GM12891 (cell line): ENCODE measurements at regions not wholly inside any gene's neighbourhood (a gene's known extent, or its start where the extent isn't known, plus 50 kb on each side); places are given as distances from the start of the nearest gene placed in this dataset.
"Not testable (repeated sequence)": the region's sequence is repeated elsewhere in the genome, so short reads cannot be mapped to it uniquely, and the experiment has no call there.

ENCODE experiments used
- DNase-seq: peaks from one replicate; pipeline ENCODE4 v3.0.0; 2011; ENCODE audit warnings: low spot score; ENCODE audit not compliant: insufficient read length
- FAIRE-seq: peaks from 2 replicates; lab custom pipeline; 2011; peaks lifted over from hg19 to GRCh38; lab: Jason Lieb, UNC
- PAX5 ChIP-seq: IDR thresholded peaks from 2 replicates; pipeline ENCODE4 v1.6.1; 2011; ENCODE audit warnings: low read length, moderate library complexity, mild to moderate bottlenecking; ENCODE audit not compliant: insufficient read depth, severe bottlenecking
- POLR2A ChIP-seq: IDR thresholded peaks from 2 replicates; pipeline ENCODE4 v1.6.1; 2011; ENCODE audit warnings: low read depth, low read length, control low read depth
- POLR2AphosphoS5 ChIP-seq: IDR thresholded peaks from 2 replicates; pipeline ENCODE4 v1.6.1; 2011; ENCODE audit warnings: low read depth, low read length, control low read depth
- POU2F2 ChIP-seq: IDR thresholded peaks from 2 replicates; pipeline ENCODE4 v1.6.1; 2011; ENCODE audit warnings: low read depth, mild to moderate bottlenecking, control low read depth, low read length, moderate library complexity
- SPI1 ChIP-seq: IDR thresholded peaks from 2 replicates; pipeline ENCODE4 v1.6.1; 2011; ENCODE audit warnings: low read depth, low read length, control low read depth
- TAF1 ChIP-seq: IDR thresholded peaks from 2 replicates; pipeline ENCODE4 v1.6.1; 2011; ENCODE audit warnings: low read depth, low read length, control low read depth

GRCh38 chr2:76197842-76198448 lies 487.2 kb upstream of the GCFC2 start:
- DNase-seq (no peak), FAIRE-seq (no peak)
- TF ChIP-seq POLR2A: no peak
- no peak for TF ChIP-seq POLR2AphosphoS5
- no peak for TF ChIP-seq SPI1

- TF ChIP-seq POLR2A: no peak
- no peak for TF ChIP-seq POU2F2
- no peak for TF ChIP-seq SPI1
- TF ChIP-seq POLR2AphosphoS5: no peak
- TF ChIP-seq PAX5: no peak
- no peak for TF ChIP-seq TAF1
- FAIRE-seq: no peak
- no peak for DNase-seq
Measured at GRCh38 chr2:76197428-76197827, 486.7 kb upstream of the GCFC2 start.

GRCh38 chr2:76194031-76194775 lies 483.5 kb upstream of the GCFC2 start:
- no peak for DNase-seq
- FAIRE-seq: no peak
- no peak for TF ChIP-seq POLR2AphosphoS5
- TF ChIP-seq SPI1: no peak
- no peak for TF ChIP-seq POU2F2
- TF ChIP-seq POLR2A: no peak
- no peak for TF ChIP-seq TAF1
- TF ChIP-seq PAX5: no peak

GRCh38 chr2:76193089-76193488 lies 482.4 kb upstream of the GCFC2 start:
- no peak for FAIRE-seq
- TF ChIP-seq PAX5 (no peak), TAF1 (no peak), SPI1 (no peak), POU2F2 (no peak), POLR2AphosphoS5 (no peak), POLR2A (no peak)

GRCh38 chr2:76188334-76189008 lies 477.8 kb upstream of the GCFC2 start:
- no peak for FAIRE-seq

More at GRCh38 chr2:76193089-76193488, 482.4 kb upstream of the GCFC2 start:
- DNase-seq: no peak

GRCh38 chr2:76187415-76187814 lies 476.7 kb upstream of the GCFC2 start:
- no peak for DNase-seq
- TF ChIP-seq SPI1 (no peak), POLR2A (no peak), TAF1 (no peak), POU2F2 (no peak), POLR2AphosphoS5 (no peak), PAX5 (no peak)
- FAIRE-seq: no peak

More at GRCh38 chr2:76188334-76189008, 477.8 kb upstream of the GCFC2 start:
- DNase-seq: no peak
- TF ChIP-seq TAF1 (no peak), PAX5 (no peak), POLR2A (no peak), POU2F2 (no peak), POLR2AphosphoS5 (no peak), SPI1 (no peak)

- no peak for DNase-seq
- TF ChIP-seq POLR2AphosphoS5 (no peak), TAF1 (no peak), PAX5 (no peak), POLR2A (no peak), POU2F2 (no peak), SPI1 (no peak)
- FAIRE-seq: no peak
Measured at GRCh38 chr2:76180676-76181075, 470.0 kb upstream of the GCFC2 start.

GRCh38 chr2:76178610-76179009 lies 467.9 kb upstream of the GCFC2 start:
- DNase-seq (no peak), FAIRE-seq (no peak)
- TF ChIP-seq POLR2AphosphoS5 (no peak), PAX5 (no peak), POU2F2 (no peak), SPI1 (no peak), POLR2A (no peak), TAF1 (no peak)

GRCh38 chr2:76175295-76175694 lies 464.6 kb upstream of the GCFC2 start:
- TF ChIP-seq POLR2AphosphoS5 (no peak), POLR2A (no peak)
- DNase-seq (no peak), FAIRE-seq (no peak)

GRCh38 chr2:76174505-76174904 lies 463.8 kb upstream of the GCFC2 start:
- FAIRE-seq (no peak), DNase-seq (no peak)
- TF ChIP-seq TAF1: no peak
- TF ChIP-seq POLR2AphosphoS5: no peak
- TF ChIP-seq POU2F2: no peak
- TF ChIP-seq SPI1: no peak
- TF ChIP-seq PAX5: no peak
- no peak for TF ChIP-seq POLR2A

GRCh38 chr2:76173206-76173605 lies 462.5 kb upstream of the GCFC2 start:
- DNase-seq, FAIRE-seq: not testable (repeated sequence)

GRCh38 chr2:76172154-76172595 lies 461.5 kb upstream of the GCFC2 start:
- not testable (repeated sequence) for DNase-seq, FAIRE-seq
